ENCODE measurements at regions not wholly inside any gene's neighbourhood (a gene's known extent, or its start where the extent isn't known, plus 50 kb on each side); places are given as distances from the start of the nearest gene placed in this dataset.

- intact Hi-C loops (cut with DNase I): no loop called here
- no peak for DNase-seq
These were observed 1417.4 kb upstream of the FLRT2 start for GRCh38 chr14:84112589-84112988.

DNA sequence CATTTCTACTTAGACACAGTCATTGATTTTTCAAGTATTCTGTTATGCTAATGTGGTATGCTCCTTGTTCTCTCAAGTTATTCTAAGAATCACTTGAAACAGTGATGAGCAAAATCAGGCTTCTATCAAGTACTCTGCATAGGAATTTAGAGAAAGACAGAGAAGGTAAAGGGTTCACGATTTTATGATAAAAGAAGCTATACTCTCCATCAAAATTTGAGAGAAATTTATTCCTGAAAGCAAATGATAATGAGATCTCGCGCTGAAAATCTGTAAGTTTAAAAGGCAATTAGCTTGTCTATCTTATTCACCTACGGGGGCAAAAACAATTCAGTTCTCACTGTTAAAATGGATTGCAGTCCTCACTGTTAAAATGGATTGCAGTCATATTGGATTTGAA is 1404.3 kb upstream of the FLRT2 start:
- no peak for DNase-seq
- intact Hi-C loops (cut with DNase I): no loop called here

GRCh38 chr14:84127495-84127894 is 1402.4 kb upstream of the FLRT2 start:
- intact Hi-C loops (cut with DNase I): no loop called here
- no peak for DNase-seq

GRCh38 chr14:84128050-84128449 is 1401.9 kb upstream of the FLRT2 start:
- no peak for DNase-seq
- intact Hi-C loops (cut with DNase I): no loop called here

GRCh38 chr14:84129007-84129406 is 1400.9 kb upstream of the FLRT2 start:
- intact Hi-C loops (cut with DNase I): no loop called here
- no peak for DNase-seq

- DNase-seq: no peak
These were observed 1400.0 kb upstream of the FLRT2 start for GRCh38 chr14:84129941-84130340.

DNA sequence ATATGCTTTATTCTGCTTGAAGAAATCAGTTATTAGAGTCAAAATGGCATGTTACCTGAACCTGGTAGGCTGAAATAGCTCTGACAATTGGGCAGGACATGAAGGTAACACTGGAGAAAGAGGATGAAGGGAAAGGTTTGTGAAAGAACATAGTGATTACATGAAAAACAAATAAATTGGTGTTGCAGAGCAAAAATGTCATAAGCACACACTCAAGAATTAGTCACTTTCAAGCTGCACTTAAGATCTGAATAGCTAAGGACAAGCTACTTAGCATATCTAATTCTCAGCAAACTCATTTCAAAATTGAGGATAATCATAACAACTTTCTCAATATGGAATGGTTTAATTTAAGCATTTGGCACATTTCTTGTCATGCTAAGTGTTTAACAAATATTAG is 1398.0 kb upstream of the FLRT2 start:
- intact Hi-C loops (cut with DNase I): no loop called here
- no peak for DNase-seq

More at GRCh38 chr14:84129941-84130340, 1400.0 kb upstream of the FLRT2 start:
- intact Hi-C loops (cut with DNase I): no loop called here

DNA sequence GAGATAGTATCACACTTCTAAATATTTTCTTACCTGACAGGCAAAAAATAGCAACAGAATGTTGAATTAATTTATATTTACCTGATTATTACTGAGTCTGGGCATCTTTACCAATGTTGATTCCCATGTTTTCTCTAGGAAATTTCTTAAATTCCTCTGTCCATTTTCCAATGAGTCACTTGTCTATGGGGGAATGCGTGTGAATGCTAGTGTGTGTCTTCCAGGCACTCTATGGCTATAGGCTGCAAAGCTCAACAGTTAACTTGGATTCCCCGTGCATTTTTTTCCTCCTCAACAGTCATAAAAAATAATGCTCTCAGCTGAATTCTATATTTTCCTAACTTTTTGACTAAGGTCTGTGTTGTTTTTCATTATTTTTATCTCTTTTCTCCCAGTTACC is 1385.8 kb upstream of the FLRT2 start:
- no peak for DNase-seq
- intact Hi-C loops (cut with DNase I): no loop called here

- DNase-seq: peak in 1 of 10 donors; percentile 54
- intact Hi-C loops (cut with DNase I): no loop called here
These were observed 1377.5 kb upstream of the FLRT2 start for GRCh38 chr14:84152452-84152851.

DNA sequence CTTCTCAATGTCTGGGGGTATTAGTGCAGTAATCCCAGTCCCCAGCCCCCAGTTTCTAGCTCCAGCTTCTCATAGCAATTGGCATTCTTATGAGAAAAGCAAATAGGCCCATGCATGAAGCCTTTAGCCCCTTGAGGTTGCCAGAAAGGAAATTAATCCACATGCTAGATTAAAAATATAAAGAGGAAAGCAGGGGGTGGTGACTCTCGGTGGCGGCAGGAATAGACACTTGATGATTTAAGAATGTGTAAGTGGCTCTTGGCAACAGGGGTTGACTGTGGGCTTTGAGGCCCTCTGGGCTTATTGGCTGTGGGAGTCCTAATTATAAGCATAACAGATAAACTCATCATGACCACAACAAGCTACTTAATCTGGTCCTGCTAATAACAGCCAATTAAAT is 1367.3 kb upstream of the FLRT2 start:
- no peak for DNase-seq
- intact Hi-C loops (cut with DNase I): no loop called here

GRCh38 chr14:84167026-84167425 is 1362.9 kb upstream of the FLRT2 start:
- intact Hi-C loops (cut with DNase I): no loop called here
- no peak for DNase-seq

DNA sequence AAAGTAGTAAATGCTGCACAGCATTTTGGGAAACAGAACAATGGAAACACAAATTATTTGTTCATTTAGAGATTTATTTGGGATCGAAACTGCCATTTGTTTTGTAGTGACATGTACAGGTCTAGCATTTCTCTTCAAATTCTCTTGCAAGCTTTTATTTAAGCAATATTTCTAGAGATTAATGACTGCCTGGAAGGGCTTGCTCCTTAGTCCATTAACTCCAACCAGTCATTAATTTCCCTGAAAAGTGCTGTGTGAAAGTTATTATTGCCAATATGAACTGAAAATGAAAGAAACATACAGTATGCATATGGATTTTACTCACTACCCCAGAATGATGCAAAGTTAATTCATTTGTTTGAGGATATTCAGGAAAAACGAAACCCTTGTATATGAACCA is 1349.6 kb upstream of the FLRT2 start:
- intact Hi-C loops (cut with DNase I): no loop called here

GRCh38 chr14:84181072-84181471 is 1348.9 kb upstream of the FLRT2 start:
- intact Hi-C loops (cut with DNase I): no loop called here
- DNase-seq: no peak

More for the DNA sequence above, 1349.6 kb upstream of the FLRT2 start:
- DNase-seq: no peak

GRCh38 chr14:84195514-84195913 is 1334.4 kb upstream of the FLRT2 start:
- no peak for DNase-seq
- intact Hi-C loops (cut with DNase I): no loop called here

- intact Hi-C loops (cut with DNase I): no loop called here
- DNase-seq: no peak
These were observed 1332.2 kb upstream of the FLRT2 start for GRCh38 chr14:84197704-84198103.

- intact Hi-C loops (cut with DNase I): no loop called here
- DNase-seq: no peak
These were observed 1327.5 kb upstream of the FLRT2 start for GRCh38 chr14:84202486-84202885.

DNA sequence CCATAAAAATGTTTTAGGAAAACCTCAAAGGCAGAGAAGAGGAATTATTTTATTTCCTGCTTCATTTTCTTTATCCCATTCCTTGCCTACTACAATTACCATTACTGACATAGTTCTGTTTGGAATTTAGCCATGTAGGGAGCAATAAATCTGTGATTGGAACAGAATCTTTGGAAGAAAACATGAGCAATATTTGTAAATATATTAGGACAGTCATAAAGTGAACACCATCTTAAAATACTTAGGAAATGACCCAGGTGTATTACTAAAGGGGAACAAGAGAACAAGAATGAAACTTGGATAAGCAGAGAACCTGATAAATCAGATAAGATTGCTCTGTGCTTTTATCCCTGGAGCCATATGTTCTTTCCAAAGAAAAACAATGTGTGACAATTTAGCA is 1326.0 kb upstream of the FLRT2 start:
- no peak for DNase-seq
- intact Hi-C loops (cut with DNase I): no loop called here

DNA sequence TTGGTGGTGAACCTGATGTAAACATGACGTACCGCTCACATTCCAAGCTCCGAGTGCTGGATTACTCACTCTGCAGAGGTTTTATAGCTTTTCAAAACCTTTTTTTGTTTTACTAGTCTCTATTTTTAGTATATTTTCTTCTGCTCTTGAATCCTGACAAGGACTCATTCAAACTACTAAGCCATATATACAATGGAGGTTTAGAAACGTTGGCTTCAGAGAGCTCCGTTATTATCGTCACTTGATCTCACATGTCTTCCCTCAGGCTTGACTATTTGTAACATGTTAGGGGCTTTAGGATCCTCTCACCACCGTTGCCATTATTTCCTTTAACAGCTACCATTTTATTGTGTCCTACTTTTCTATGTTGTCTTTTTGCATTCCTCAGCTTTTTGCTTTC is 1321.5 kb upstream of the FLRT2 start:
- intact Hi-C loops (cut with DNase I): no loop called here
- no peak for DNase-seq

GRCh38 chr14:84209031-84209430 is 1320.9 kb upstream of the FLRT2 start:
- intact Hi-C loops (cut with DNase I): no loop called here

GRCh38 chr14:84217066-84217465 is 1312.9 kb upstream of the FLRT2 start:
- intact Hi-C loops (cut with DNase I): no loop called here
- DNase-seq: no peak

More at GRCh38 chr14:84209031-84209430, 1320.9 kb upstream of the FLRT2 start:
- no peak for DNase-seq

GRCh38 chr14:84225268-84225667 is 1304.7 kb upstream of the FLRT2 start:
- DNase-seq: no peak
- intact Hi-C loops (cut with DNase I): no loop called here

DNA sequence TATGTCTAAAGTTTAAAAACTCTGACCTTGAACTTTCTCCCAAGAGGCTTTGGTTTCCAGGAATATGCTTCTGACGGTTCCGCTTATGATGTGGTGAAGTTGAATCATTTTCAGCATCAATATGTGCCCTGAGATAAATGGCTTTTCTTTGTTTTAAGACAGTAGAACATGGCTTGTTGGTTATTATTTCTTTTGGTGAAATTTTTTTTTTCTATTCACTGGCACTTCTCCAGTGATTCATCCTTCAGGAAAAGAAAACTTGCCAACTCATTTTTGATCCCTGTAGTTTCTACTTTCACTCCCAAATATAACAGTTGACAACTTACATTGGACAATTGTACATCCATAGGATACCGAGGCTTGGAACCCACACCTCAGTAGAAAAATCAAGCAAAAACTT is 1301.2 kb upstream of the FLRT2 start:
- no peak for DNase-seq
- intact Hi-C loops (cut with DNase I): no loop called here

- peak in 1 of 10 donors; percentile 29 for DNase-seq
- intact Hi-C loops (cut with DNase I): no loop called here
These were observed 1295.7 kb upstream of the FLRT2 start for GRCh38 chr14:84234281-84234680.

DNA sequence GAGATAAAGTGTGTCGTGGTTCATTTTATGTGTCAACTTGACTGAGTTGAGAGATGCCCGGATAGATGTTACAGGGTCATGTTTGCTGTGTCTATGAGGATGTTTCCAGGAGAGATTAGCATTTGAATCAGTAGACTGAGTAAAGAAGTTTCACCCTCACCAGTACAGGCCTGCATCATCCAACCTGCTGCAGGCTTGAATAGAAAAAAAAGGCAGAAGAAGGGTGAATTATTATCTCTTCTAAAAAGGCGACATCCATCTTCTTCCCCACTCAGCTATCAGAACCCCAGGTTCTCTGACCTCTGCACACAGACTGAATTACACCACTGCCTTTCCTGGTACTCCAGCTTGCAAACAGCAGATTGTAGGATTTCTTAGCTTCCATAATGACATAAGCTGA is 1293.7 kb upstream of the FLRT2 start:
- DNase-seq: no peak
- intact Hi-C loops (cut with DNase I): no loop called here

All from posterior cingulate gyrus (tissue), 11 donors.